ENCODE measurements at regions not wholly inside any gene's neighbourhood (a gene's known extent, or its start where the extent isn't known, plus 50 kb on each side); places are given as distances from the start of the nearest gene placed in this dataset.
"Not testable (repeated sequence)": the region's sequence is repeated elsewhere in the genome, so short reads cannot be mapped to it uniquely, and the experiment has no call there.

GRCh38 chr19:29882719-29883105 lies 59.3 kb upstream of the URI1 start:
- Histone ChIP-seq H3K36me3 (no peaks in the 10 kb centered on the region), H3K4me1 (no peaks in the 10 kb centered on the region), H3K27me3 (no peaks in the 10 kb centered on the region), H3K9me3 (no peaks in the 10 kb centered on the region), H3K27ac (no peak overlapping the region), H3K4me3 (no peak overlapping the region)
- intact Hi-C loops (cut with DNase I; ENCODE audit: low total_unique reads) (no loop called here), in situ Hi-C loops (cut with MboI; ENCODE audit: low sequenced_read_pairs in 4 of 4) (no loop called here)
- ATAC-seq (no peak), DNase-seq (no peak)
- TF ChIP-seq POLR2A (IDR thresholded peaks at IDR 0.05), result no peak
- TF ChIP-seq CTCF (IDR thresholded peaks at IDR 0.05 in 4 of 5, conservative IDR thresholded peaks at IDR 0.05 in 1 of 5), result no peak

- no peaks in the 10 kb centered on the region for H3K4me1 ChIP-seq
- TF ChIP-seq POLR2A (IDR thresholded peaks at IDR 0.05) (no peak), CTCF (IDR thresholded peaks at IDR 0.05 in 4 of 5, conservative IDR thresholded peaks at IDR 0.05 in 1 of 5) (no peak)
- DNase-seq, result no peak
- ATAC-seq, result no peak
- no peaks in the 10 kb centered on the region for H3K36me3 ChIP-seq
- no peaks in the 10 kb centered on the region for H3K9me3 ChIP-seq
- in situ Hi-C loops (cut with MboI; ENCODE audit: low sequenced_read_pairs in 4 of 4), result no loop called here
- intact Hi-C loops (cut with DNase I; ENCODE audit: low total_unique reads), result no loop called here
- H3K4me3 ChIP-seq, result no peak overlapping the region
- no peaks in the 10 kb centered on the region for H3K27me3 ChIP-seq
- H3K27ac ChIP-seq, result no peak overlapping the region
Measured at GRCh38 chr19:29884044-29884443, 58.0 kb upstream of the URI1 start.

GRCh38 chr19:29884466-29884865 lies 57.6 kb upstream of the URI1 start:
- intact Hi-C loops (cut with DNase I; ENCODE audit: low total_unique reads) (no loop called here), in situ Hi-C loops (cut with MboI; ENCODE audit: low sequenced_read_pairs in 4 of 4) (no loop called here)
- no peaks in the 10 kb centered on the region for H3K4me1 ChIP-seq
- no peak for TF ChIP-seq CTCF (IDR thresholded peaks at IDR 0.05 in 4 of 5, conservative IDR thresholded peaks at IDR 0.05 in 1 of 5)
- TF ChIP-seq POLR2A (IDR thresholded peaks at IDR 0.05), result no peak
- no peaks in the 10 kb centered on the region for H3K36me3 ChIP-seq
- no peak for DNase-seq
- H3K9me3 ChIP-seq, result no peaks in the 10 kb centered on the region
- H3K27ac ChIP-seq, result no peak overlapping the region
- H3K4me3 ChIP-seq, result no peak overlapping the region
- ATAC-seq, result no peak
- H3K27me3 ChIP-seq, result no peaks in the 10 kb centered on the region

GRCh38 chr19:29886106-29886505 lies 55.9 kb upstream of the URI1 start:
- in situ Hi-C loops (cut with MboI; ENCODE audit: low sequenced_read_pairs in 4 of 4); H3K36me3 ChIP-seq; H3K9me3 ChIP-seq; DNase-seq; ATAC-seq; intact Hi-C loops (cut with DNase I; ENCODE audit: low total_unique reads); H3K27ac ChIP-seq; H3K4me1 ChIP-seq; H3K4me3 ChIP-seq; H3K27me3 ChIP-seq: not testable (repeated sequence)

GRCh38 chr19:29886586-29886985 lies 55.5 kb upstream of the URI1 start:
- Histone ChIP-seq H3K4me3 (no peak overlapping the region), H3K27me3 (no peaks in the 10 kb centered on the region), H3K36me3 (no peaks in the 10 kb centered on the region), H3K9me3 (no peaks in the 10 kb centered on the region), H3K27ac (no peak overlapping the region), H3K4me1 (no peaks in the 10 kb centered on the region)
- DNase-seq, result no peak
- TF ChIP-seq POLR2A (IDR thresholded peaks at IDR 0.05), result no peak
- no peak for TF ChIP-seq CTCF (IDR thresholded peaks at IDR 0.05 in 4 of 5, conservative IDR thresholded peaks at IDR 0.05 in 1 of 5)
- intact Hi-C loops (cut with DNase I; ENCODE audit: low total_unique reads), result no loop called here
- ATAC-seq, result no peak
- in situ Hi-C loops (cut with MboI; ENCODE audit: low sequenced_read_pairs in 4 of 4), result no loop called here

Data from gastrocnemius medialis (tissue), 4 donors.